ENCODE measurements at regions not wholly inside any gene's neighbourhood (a gene's known extent, or its start where the extent isn't known, plus 50 kb on each side); places are given as distances from the start of the nearest gene placed in this dataset.

- TF ChIP-seq CTCF (conservative IDR thresholded peaks at IDR 0.05; ENCODE audit: low read depth, low read length) (no peak), EZH2 (IDR thresholded peaks at IDR 0.05; ENCODE audit: borderline replicate concordance, low read depth, low read length, poor library complexity, severe bottlenecking) (no peak)
Observed at GRCh38 chr2:19838616-19839015, 63.2 kb downstream of the TTC32 start.
